ENCODE measurements at regions not wholly inside any gene's neighbourhood (a gene's known extent, or its start where the extent isn't known, plus 50 kb on each side); places are given as distances from the start of the nearest gene placed in this dataset.

GRCh38 chr2:223474893-223475292 lies 127.3 kb downstream of the SCG2 start:
- Histone ChIP-seq H3K27ac (replicated peaks) (no peak overlapping the region), H3K27me3 (ENCODE audit: insufficient read depth, poor library complexity, severe bottlenecking) (no peaks in the 10 kb centered on the region), H3K4me3 (replicated peaks; ENCODE audit: insufficient read depth, low read length) (no peak overlapping the region)
- TF ChIP-seq, protein P1, sequence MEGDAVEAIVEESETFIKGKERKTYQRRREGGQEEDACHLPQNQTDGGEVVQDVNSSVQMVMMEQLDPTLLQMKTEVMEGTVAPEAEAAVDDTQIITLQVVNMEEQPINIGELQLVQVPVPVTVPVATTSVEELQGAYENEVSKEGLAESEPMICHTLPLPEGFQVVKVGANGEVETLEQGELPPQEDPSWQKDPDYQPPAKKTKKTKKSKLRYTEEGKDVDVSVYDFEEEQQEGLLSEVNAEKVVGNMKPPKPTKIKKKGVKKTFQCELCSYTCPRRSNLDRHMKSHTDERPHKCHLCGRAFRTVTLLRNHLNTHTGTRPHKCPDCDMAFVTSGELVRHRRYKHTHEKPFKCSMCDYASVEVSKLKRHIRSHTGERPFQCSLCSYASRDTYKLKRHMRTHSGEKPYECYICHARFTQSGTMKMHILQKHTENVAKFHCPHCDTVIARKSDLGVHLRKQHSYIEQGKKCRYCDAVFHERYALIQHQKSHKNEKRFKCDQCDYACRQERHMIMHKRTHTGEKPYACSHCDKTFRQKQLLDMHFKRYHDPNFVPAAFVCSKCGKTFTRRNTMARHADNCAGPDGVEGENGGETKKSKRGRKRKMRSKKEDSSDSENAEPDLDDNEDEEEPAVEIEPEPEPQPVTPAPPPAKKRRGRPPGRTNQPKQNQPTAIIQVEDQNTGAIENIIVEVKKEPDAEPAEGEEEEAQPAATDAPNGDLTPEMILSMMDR (IDR thresholded peaks at IDR 0.05; ENCODE audit: insufficient read depth, low read length) = no peak
- TF ChIP-seq REST (IDR thresholded peaks at IDR 0.05; ENCODE audit: insufficient replicate concordance, low read depth) (no peak), POLR2AphosphoS5 (IDR thresholded peaks at IDR 0.05; ENCODE audit: low read depth) (no peak), GABPA (IDR thresholded peaks at IDR 0.05; ENCODE audit: low read depth) (no peak), SPI1 (IDR thresholded peaks at IDR 0.05; ENCODE audit: borderline replicate concordance, low read depth) (no peak)
- DNase-seq (ENCODE audit: low read depth in 1 of 2, low spot score in 1 of 2) = no peak

GRCh38 chr2:223475901-223476300 lies 126.3 kb downstream of the SCG2 start:
- Histone ChIP-seq H3K4me3 (replicated peaks; ENCODE audit: insufficient read depth, low read length) (no peak overlapping the region), H3K27me3 (ENCODE audit: insufficient read depth, poor library complexity, severe bottlenecking) (no peaks in the 10 kb centered on the region), H3K27ac (replicated peaks) (no peak overlapping the region)
- no peak for DNase-seq (ENCODE audit: low read depth in 1 of 2, low spot score in 1 of 2)
- TF ChIP-seq REST (IDR thresholded peaks at IDR 0.05; ENCODE audit: insufficient replicate concordance, low read depth) (no peak), POLR2AphosphoS5 (IDR thresholded peaks at IDR 0.05; ENCODE audit: low read depth) (no peak), SPI1 (IDR thresholded peaks at IDR 0.05; ENCODE audit: borderline replicate concordance, low read depth) (no peak), GABPA (IDR thresholded peaks at IDR 0.05; ENCODE audit: low read depth) (no peak)
- TF ChIP-seq, protein P1 (IDR thresholded peaks at IDR 0.05; ENCODE audit: insufficient read depth, low read length) = no peak

DNA sequence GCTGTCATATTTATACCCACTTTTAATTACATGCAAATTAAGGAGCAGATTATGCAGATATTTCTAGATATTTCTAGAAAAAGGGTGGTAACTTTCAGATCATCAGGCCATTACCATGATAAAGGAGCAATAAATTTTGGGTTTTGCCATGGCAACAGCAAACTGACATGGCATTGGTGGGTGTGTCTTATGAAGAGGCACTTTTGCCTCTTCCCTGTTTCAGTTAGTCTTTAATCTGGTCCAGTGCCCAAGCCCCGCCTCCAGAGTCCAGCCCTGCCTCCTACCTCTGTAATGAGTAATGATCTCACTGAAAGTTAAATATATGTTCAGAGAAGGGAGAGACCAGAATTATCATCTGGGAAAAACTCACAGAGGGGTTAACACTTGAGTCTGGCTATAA lies 124.8 kb downstream of the SCG2 start:
- H3K27me3 ChIP-seq (ENCODE audit: insufficient read depth, poor library complexity, severe bottlenecking) = no peaks in the 10 kb centered on the region
- no peak overlapping the region for H3K27ac ChIP-seq (replicated peaks)
- H3K4me3 ChIP-seq (replicated peaks; ENCODE audit: insufficient read depth, low read length) = no peak overlapping the region
- no peak for DNase-seq (ENCODE audit: low read depth in 1 of 2, low spot score in 1 of 2)
- TF ChIP-seq POLR2AphosphoS5 (IDR thresholded peaks at IDR 0.05; ENCODE audit: low read depth) = no peak
- TF ChIP-seq REST (IDR thresholded peaks at IDR 0.05; ENCODE audit: insufficient replicate concordance, low read depth) = no peak
- no peak for TF ChIP-seq GABPA (IDR thresholded peaks at IDR 0.05; ENCODE audit: low read depth)
- TF ChIP-seq SPI1 (IDR thresholded peaks at IDR 0.05; ENCODE audit: borderline replicate concordance, low read depth) = no peak
- TF ChIP-seq, protein P1 (IDR thresholded peaks at IDR 0.05; ENCODE audit: insufficient read depth, low read length) = no peak
